ENCODE measurements at regions not wholly inside any gene's neighbourhood (a gene's known extent, or its start where the extent isn't known, plus 50 kb on each side); places are given as distances from the start of the nearest gene placed in this dataset.

DNA sequence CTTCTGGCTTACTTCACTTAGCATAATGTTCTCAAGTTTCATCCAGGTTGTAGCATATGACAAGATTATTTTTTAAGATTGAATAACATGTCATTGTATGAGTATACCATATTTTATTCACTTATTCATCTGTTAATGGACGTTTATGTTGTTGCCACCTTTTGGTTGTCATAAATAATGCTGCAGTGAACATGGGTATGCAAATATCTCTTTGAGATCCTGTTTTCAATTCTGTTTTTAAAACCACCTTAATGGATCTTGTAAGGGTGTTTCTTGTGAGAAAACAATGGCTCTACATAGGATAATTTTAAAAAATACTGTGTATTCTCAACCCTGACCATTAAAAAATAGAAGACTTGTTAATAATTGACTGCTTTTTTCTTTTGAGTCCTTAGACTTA lies 290.7 kb upstream of the TMEM229A start (continued):
- TF ChIP-seq, protein P1, sequence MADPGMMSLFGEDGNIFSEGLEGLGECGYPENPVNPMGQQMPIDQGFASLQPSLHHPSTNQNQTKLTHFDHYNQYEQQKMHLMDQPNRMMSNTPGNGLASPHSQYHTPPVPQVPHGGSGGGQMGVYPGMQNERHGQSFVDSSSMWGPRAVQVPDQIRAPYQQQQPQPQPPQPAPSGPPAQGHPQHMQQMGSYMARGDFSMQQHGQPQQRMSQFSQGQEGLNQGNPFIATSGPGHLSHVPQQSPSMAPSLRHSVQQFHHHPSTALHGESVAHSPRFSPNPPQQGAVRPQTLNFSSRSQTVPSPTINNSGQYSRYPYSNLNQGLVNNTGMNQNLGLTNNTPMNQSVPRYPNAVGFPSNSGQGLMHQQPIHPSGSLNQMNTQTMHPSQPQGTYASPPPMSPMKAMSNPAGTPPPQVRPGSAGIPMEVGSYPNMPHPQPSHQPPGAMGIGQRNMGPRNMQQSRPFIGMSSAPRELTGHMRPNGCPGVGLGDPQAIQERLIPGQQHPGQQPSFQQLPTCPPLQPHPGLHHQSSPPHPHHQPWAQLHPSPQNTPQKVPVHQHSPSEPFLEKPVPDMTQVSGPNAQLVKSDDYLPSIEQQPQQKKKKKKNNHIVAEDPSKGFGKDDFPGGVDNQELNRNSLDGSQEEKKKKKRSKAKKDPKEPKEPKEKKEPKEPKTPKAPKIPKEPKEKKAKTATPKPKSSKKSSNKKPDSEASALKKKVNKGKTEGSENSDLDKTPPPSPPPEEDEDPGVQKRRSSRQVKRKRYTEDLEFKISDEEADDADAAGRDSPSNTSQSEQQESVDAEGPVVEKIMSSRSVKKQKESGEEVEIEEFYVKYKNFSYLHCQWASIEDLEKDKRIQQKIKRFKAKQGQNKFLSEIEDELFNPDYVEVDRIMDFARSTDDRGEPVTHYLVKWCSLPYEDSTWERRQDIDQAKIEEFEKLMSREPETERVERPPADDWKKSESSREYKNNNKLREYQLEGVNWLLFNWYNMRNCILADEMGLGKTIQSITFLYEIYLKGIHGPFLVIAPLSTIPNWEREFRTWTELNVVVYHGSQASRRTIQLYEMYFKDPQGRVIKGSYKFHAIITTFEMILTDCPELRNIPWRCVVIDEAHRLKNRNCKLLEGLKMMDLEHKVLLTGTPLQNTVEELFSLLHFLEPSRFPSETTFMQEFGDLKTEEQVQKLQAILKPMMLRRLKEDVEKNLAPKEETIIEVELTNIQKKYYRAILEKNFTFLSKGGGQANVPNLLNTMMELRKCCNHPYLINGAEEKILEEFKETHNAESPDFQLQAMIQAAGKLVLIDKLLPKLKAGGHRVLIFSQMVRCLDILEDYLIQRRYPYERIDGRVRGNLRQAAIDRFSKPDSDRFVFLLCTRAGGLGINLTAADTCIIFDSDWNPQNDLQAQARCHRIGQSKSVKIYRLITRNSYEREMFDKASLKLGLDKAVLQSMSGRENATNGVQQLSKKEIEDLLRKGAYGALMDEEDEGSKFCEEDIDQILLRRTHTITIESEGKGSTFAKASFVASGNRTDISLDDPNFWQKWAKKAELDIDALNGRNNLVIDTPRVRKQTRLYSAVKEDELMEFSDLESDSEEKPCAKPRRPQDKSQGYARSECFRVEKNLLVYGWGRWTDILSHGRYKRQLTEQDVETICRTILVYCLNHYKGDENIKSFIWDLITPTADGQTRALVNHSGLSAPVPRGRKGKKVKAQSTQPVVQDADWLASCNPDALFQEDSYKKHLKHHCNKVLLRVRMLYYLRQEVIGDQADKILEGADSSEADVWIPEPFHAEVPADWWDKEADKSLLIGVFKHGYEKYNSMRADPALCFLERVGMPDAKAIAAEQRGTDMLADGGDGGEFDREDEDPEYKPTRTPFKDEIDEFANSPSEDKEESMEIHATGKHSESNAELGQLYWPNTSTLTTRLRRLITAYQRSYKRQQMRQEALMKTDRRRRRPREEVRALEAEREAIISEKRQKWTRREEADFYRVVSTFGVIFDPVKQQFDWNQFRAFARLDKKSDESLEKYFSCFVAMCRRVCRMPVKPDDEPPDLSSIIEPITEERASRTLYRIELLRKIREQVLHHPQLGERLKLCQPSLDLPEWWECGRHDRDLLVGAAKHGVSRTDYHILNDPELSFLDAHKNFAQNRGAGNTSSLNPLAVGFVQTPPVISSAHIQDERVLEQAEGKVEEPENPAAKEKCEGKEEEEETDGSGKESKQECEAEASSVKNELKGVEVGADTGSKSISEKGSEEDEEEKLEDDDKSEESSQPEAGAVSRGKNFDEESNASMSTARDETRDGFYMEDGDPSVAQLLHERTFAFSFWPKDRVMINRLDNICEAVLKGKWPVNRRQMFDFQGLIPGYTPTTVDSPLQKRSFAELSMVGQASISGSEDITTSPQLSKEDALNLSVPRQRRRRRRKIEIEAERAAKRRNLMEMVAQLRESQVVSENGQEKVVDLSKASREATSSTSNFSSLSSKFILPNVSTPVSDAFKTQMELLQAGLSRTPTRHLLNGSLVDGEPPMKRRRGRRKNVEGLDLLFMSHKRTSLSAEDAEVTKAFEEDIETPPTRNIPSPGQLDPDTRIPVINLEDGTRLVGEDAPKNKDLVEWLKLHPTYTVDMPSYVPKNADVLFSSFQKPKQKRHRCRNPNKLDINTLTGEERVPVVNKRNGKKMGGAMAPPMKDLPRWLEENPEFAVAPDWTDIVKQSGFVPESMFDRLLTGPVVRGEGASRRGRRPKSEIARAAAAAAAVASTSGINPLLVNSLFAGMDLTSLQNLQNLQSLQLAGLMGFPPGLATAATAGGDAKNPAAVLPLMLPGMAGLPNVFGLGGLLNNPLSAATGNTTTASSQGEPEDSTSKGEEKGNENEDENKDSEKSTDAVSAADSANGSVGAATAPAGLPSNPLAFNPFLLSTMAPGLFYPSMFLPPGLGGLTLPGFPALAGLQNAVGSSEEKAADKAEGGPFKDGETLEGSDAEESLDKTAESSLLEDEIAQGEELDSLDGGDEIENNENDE (IDR thresholded peaks at IDR 0.05; ENCODE audit: insufficient replicate concordance, low read length), result no peak
- no peak for TF ChIP-seq CHD2 (IDR thresholded peaks at IDR 0.05; ENCODE audit: low read length)
- TF ChIP-seq BRCA1 (IDR thresholded peaks at IDR 0.05; ENCODE audit: low read depth, low read length), result no peak
- TF ChIP-seq, protein P2, sequence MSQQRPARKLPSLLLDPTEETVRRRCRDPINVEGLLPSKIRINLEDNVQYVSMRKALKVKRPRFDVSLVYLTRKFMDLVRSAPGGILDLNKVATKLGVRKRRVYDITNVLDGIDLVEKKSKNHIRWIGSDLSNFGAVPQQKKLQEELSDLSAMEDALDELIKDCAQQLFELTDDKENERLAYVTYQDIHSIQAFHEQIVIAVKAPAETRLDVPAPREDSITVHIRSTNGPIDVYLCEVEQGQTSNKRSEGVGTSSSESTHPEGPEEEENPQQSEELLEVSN (IDR thresholded peaks at IDR 0.05), result no peak
- TF ChIP-seq HDAC6 (IDR thresholded peaks at IDR 0.05; ENCODE audit: low read depth, low read length), result no peak
- no peak for TF ChIP-seq PHF8 (conservative IDR thresholded peaks at IDR 0.05; ENCODE audit: low read depth, low read length)
- TF ChIP-seq MAFK (IDR thresholded peaks at IDR 0.05; ENCODE audit: low read depth, low read length), result no peak
- TF ChIP-seq EZH2 (IDR thresholded peaks at IDR 0.05; ENCODE audit: low read depth, low read length, severe bottlenecking), result no peak
- TF ChIP-seq ATF3 (IDR thresholded peaks at IDR 0.05; ENCODE audit: insufficient read depth, low read depth, low read length), result no peak
- no peak for TF ChIP-seq GABPA (IDR thresholded peaks at IDR 0.05; ENCODE audit: borderline replicate concordance, insufficient read depth, low read length)
- TF ChIP-seq JUND (IDR thresholded peaks at IDR 0.05; ENCODE audit: low read length), result no peak
